H1 (cell line): ENCODE measurements at regions not wholly inside any gene's neighbourhood (a gene's known extent, or its start where the extent isn't known, plus 50 kb on each side); places are given as distances from the start of the nearest gene placed in this dataset.

Source experiments
- CTCF ChIA-PET: fragments of 300-600 bp; sonication (Branson Sonifier 250); formaldehyde crosslinking; loops from one replicate; lab custom pipeline; 2021; ENCODE audit not compliant: partially characterized antibody; lab: Charles Lee
- POLR2A ChIA-PET: fragments of 300-600 bp; sonication (Branson Sonifier 250); formaldehyde crosslinking; loops from one replicate; lab custom pipeline; 2021; ENCODE audit warnings: inconsistent platforms; ENCODE audit not compliant: partially characterized antibody; lab: Charles Lee
- DNase-seq, 2 experiments: peaks; one replicate each; pipeline versions ENCODE4 v3.0.0 to v3.0.0-alpha.2; 2010 to 2022; ENCODE audit warnings: low spot score in 2 of 2, low read depth in 1 of 2, mixed read lengths in 1 of 2
- FAIRE-seq: peaks from 2 replicates; lab custom pipeline; 2011; peaks lifted over from hg19 to GRCh38; lab: Jason Lieb, UNC
- H2AFZ ChIP-seq: 2 replicates; pipeline ENCODE4 v1.8.1; 2012; ENCODE audit warnings: low read length, inconsistent platforms
- H2AK5ac ChIP-seq: 2 replicates; pipeline ENCODE4 v1.6.1; 2013; ENCODE audit warnings: low read depth, low read length
- H2BK120ac ChIP-seq: replicated peaks from 2 replicates; pipeline ENCODE3; 2013; ENCODE audit warnings: low read depth, low read length, inconsistent platforms
- H2BK12ac ChIP-seq: 2 replicates; pipeline ENCODE4 v1.6.1; 2013; ENCODE audit warnings: low read depth, low read length
- H2BK15ac ChIP-seq: 2 replicates; pipeline ENCODE4 v1.6.1; 2013; ENCODE audit warnings: low read length
- H2BK20ac ChIP-seq: 2 replicates; pipeline ENCODE4 v1.6.1; 2013; ENCODE audit warnings: low read length
- H2BK5ac ChIP-seq: 2 replicates; pipeline ENCODE4 v1.6.1; 2013; ENCODE audit warnings: low read depth, low read length
- H3K14ac ChIP-seq: 2 replicates; pipeline ENCODE4 v1.6.1; 2013; ENCODE audit warnings: inconsistent platforms; ENCODE audit not compliant: insufficient read length
- H3K18ac ChIP-seq: 2 replicates; pipeline ENCODE4 v1.6.1; 2013; ENCODE audit warnings: low read length; ENCODE audit errors: extremely low read depth
- H3K23ac ChIP-seq: 2 replicates; pipeline ENCODE4 v1.6.1; 2013; ENCODE audit warnings: inconsistent platforms; ENCODE audit not compliant: insufficient read length
- H3K23me2 ChIP-seq: 2 replicates; pipeline ENCODE4 v1.6.1; 2013; ENCODE audit warnings: low read depth, low read length
- H3K27ac ChIP-seq: 2 replicates; pipeline ENCODE4 v1.6.1; 2011; ENCODE audit warnings: low read depth, low read length, inconsistent platforms
- H3K27me3 ChIP-seq, 4 experiments: replicated peaks in 1 of 4; 1 replicate in 1 of 4; 2 replicates in 3 of 4; pipeline versions ENCODE4 v1.6.1 to v1.8.1; 2011 to 2013; ENCODE audit warnings: low read length in 3 of 4, mild to moderate bottlenecking in 3 of 4, inconsistent platforms in 2 of 4, mixed read lengths in 2 of 4, moderate library complexity in 1 of 4; ENCODE audit not compliant: control insufficient read depth in 3 of 4, insufficient read depth in 3 of 4; ENCODE audit errors: extremely low read depth in 1 of 4
- H3K36me3 ChIP-seq, 4 experiments: 2 replicates each; pipeline versions ENCODE4 v1.6.1 to v1.8.1; 2011 to 2013; ENCODE audit warnings: mild to moderate bottlenecking in 4 of 4, low read length in 3 of 4, moderate library complexity in 2 of 4, control low read depth in 1 of 4, inconsistent platforms in 1 of 4; ENCODE audit not compliant: insufficient read depth in 4 of 4, control insufficient read depth in 2 of 4
- H3K4ac ChIP-seq: replicated peaks from 2 replicates; pipeline ENCODE3; 2013; ENCODE audit warnings: low read length, low read depth, mixed read lengths, inconsistent platforms; ENCODE audit not compliant: insufficient read length
- H3K4me1 ChIP-seq, 4 experiments: replicated peaks in 1 of 4; 1 replicate in 1 of 4; 2 replicates in 3 of 4; pipeline versions ENCODE4 v1.6.1 to v1.8.1; 2011 to 2013; ENCODE audit warnings: low read length in 3 of 4, inconsistent platforms in 2 of 4, mixed read lengths in 1 of 4; ENCODE audit not compliant: insufficient read depth in 4 of 4, control insufficient read depth in 3 of 4
- H3K4me2 ChIP-seq, 2 experiments: 2 replicates each; pipeline versions ENCODE4 v1.6.1 to v1.8.1; 2011 to 2013; ENCODE audit warnings: low read depth in 2 of 2, low read length in 2 of 2, control low read depth in 1 of 2, inconsistent platforms in 1 of 2, mild to moderate bottlenecking in 1 of 2; ENCODE audit not compliant: insufficient read depth in 1 of 2
- H3K4me3 ChIP-seq, 4 experiments: fragments of 200-600, 300-600 bp in 1 of 4; sonication (generic), shearing (Covaris generic), sonication (Bioruptor Twin) in 1 of 4; 2 replicates each; pipeline versions ENCODE4 v1.5.1 to v1.8.1; 2011 to 2016; ENCODE audit warnings: low read length in 4 of 4, low read depth in 3 of 4, control low read depth in 2 of 4, inconsistent platforms in 2 of 4, mild to moderate bottlenecking in 2 of 4, mixed read lengths in 1 of 4, moderate library complexity in 1 of 4; ENCODE audit not compliant: insufficient read depth in 2 of 4; ENCODE audit errors: extremely low read depth in 1 of 4
- H3K56ac ChIP-seq: replicated peaks from 2 replicates; pipeline ENCODE3; 2013; ENCODE audit warnings: low read depth, mild to moderate bottlenecking, mixed read lengths, low read length, inconsistent platforms; ENCODE audit not compliant: insufficient read length
- H3K79me1 ChIP-seq: 2 replicates; pipeline ENCODE4 v1.6.1; 2013; ENCODE audit warnings: low read depth, low read length, control low read depth
- H3K79me2 ChIP-seq, 2 experiments: 2 replicates each; pipeline versions ENCODE4 v1.6.1 to v1.8.1; 2012 to 2013; ENCODE audit warnings: low read length in 2 of 2, mild to moderate bottlenecking in 2 of 2, inconsistent platforms in 1 of 2; ENCODE audit not compliant: insufficient read depth in 2 of 2, control insufficient read depth in 1 of 2
- H3K9ac ChIP-seq, 4 experiments: replicated peaks in 1 of 4; 1 replicate in 1 of 4; 2 replicates in 3 of 4; pipeline versions ENCODE4 v1.6.1 to v1.8.1; 2011 to 2013; ENCODE audit warnings: low read depth in 3 of 4, low read length in 3 of 4, control low read depth in 2 of 4, mild to moderate bottlenecking in 2 of 4, moderate library complexity in 2 of 4, inconsistent platforms in 1 of 4; ENCODE audit errors: extremely low read depth in 1 of 4
- H3K9me3 ChIP-seq, 2 experiments: 2 replicates each; pipeline versions ENCODE4 v1.6.1 to v1.8.1; 2012 to 2013; ENCODE audit warnings: mild to moderate bottlenecking in 2 of 2, moderate library complexity in 2 of 2, control low read depth in 1 of 2, inconsistent platforms in 1 of 2, low read depth in 1 of 2, low read length in 1 of 2, mixed read lengths in 1 of 2; ENCODE audit not compliant: insufficient read depth in 2 of 2
- H4K20me1 ChIP-seq, 2 experiments: replicated peaks in 1 of 2; 2 replicates each; pipeline versions ENCODE3 to v1.8.1; 2011 to 2013; ENCODE audit warnings: inconsistent platforms in 2 of 2, low read length in 2 of 2, mild to moderate bottlenecking in 1 of 2; ENCODE audit not compliant: insufficient read depth in 2 of 2, control insufficient read depth in 1 of 2
- H4K5ac ChIP-seq: 2 replicates; pipeline ENCODE4 v1.6.1; 2013; ENCODE audit warnings: low read length, low read depth, mixed read lengths, inconsistent platforms; ENCODE audit not compliant: insufficient read length
- H4K8ac ChIP-seq: 2 replicates; pipeline ENCODE4 v1.8.0; 2013; ENCODE audit warnings: mild to moderate bottlenecking, moderate library complexity, low read length, inconsistent platforms; ENCODE audit not compliant: insufficient read depth; ENCODE audit errors: extremely low read depth
- H4K91ac ChIP-seq: replicated peaks from 2 replicates; pipeline ENCODE3; 2013; ENCODE audit warnings: low read length, mixed read lengths, inconsistent platforms; ENCODE audit not compliant: insufficient read length
- CBX5 ChIP-seq: fragments of 300-800, 300-1000 bp; sonication (generic); IDR thresholded peaks from 2 replicates; pipeline ENCODE4 v1.7.1; 2016; ENCODE audit warnings: antibody characterized with exemption, low read length, low read depth
- CREB1 ChIP-seq: IDR thresholded peaks from 2 replicates; pipeline ENCODE4 v1.6.1; 2012; ENCODE audit warnings: inconsistent platforms
- CTCF ChIP-seq, 3 experiments: IDR thresholded peaks; 1 replicate in 2 of 3; 2 replicates in 1 of 3; pipeline versions ENCODE4 v1.5.1 to v1.6.1; 2011; ENCODE audit warnings: low read length in 3 of 3, mild to moderate bottlenecking in 3 of 3, inconsistent platforms in 2 of 3, low read depth in 1 of 3, moderate library complexity in 1 of 3; ENCODE audit not compliant: insufficient read depth in 1 of 3; ENCODE audit errors: control extremely low read depth in 1 of 3
- E2F6 ChIP-seq: IDR thresholded peaks from 2 replicates; pipeline ENCODE4 v1.6.1; 2012; ENCODE audit warnings: inconsistent platforms
- HDAC6 ChIP-seq: IDR thresholded peaks from one replicate; pipeline ENCODE4 v1.7.1; 2012; ENCODE audit warnings: low read depth, mild to moderate bottlenecking, inconsistent platforms, low read length, moderate library complexity
- KDM1A ChIP-seq: fragments of 200-600, 300-600 bp; sonication (generic); IDR thresholded peaks from 2 replicates; pipeline ENCODE4 v1.7.1; 2016; ENCODE audit warnings: mild to moderate bottlenecking, low read length, borderline replicate concordance
- KDM4A ChIP-seq: IDR thresholded peaks from one replicate; pipeline ENCODE4 v1.7.1; 2012; ENCODE audit warnings: low read depth, mild to moderate bottlenecking, moderate library complexity, low read length, inconsistent platforms; ENCODE audit not compliant: severe bottlenecking
- POU5F1 ChIP-seq: IDR thresholded peaks from 2 replicates; pipeline ENCODE4 v1.6.1; 2011; ENCODE audit warnings: low read depth, mild to moderate bottlenecking, low read length, moderate library complexity
- YY1 ChIP-seq: IDR thresholded peaks from 2 replicates; pipeline ENCODE4 v1.6.1; 2011; ENCODE audit warnings: low read depth, mild to moderate bottlenecking, low read length
- WGBS, 2 experiments: shearing (Covaris generic) in 1 of 2; methylation state at CpG; one replicate each; pipeline versions ENCODE4 v1.1.6 to v1.1.7; 2013 to 2015; ENCODE audit warnings: low lambda C conversion rate in 2 of 2, mixed read lengths in 2 of 2, inconsistent platforms in 1 of 2, low coverage in 1 of 2, missing lambda C conversion rate in 1 of 2; ENCODE audit not compliant: insufficient replicate concordance in 2 of 2, insufficient coverage in 1 of 2, insufficient read length in 1 of 2; ENCODE audit errors: extremely low coverage in 1 of 2, missing lambda C conversion rate in 1 of 2; 5-methylcytosine and 5-hydroxymethylcytosine counted together

- POLR2A ChIA-PET, result no interaction called here
- DNase-seq (no peak), FAIRE-seq (no peak)
- no peaks in the 10 kb centered on the region for H3K27me3 ChIP-seq
- H3K4ac ChIP-seq, result no peak overlapping the region
- no peaks in the 10 kb centered on the region for H3K4me1 ChIP-seq
- CTCF ChIA-PET, result interaction anchor here (0.8 kb wide), 1 partner anchor 16 kb away, joined by 3 read pairs; no protein-coding TSS in a partner anchor
- H3K14ac ChIP-seq, result no peak overlapping the region
- H2BK20ac ChIP-seq, result no peak overlapping the region
- no peak overlapping the region for H4K8ac ChIP-seq
- no peak overlapping the region for H3K23ac ChIP-seq
- H3K9me3 ChIP-seq, result no peaks in the 10 kb centered on the region
- no peak overlapping the region for H2AK5ac ChIP-seq
- no peaks in the 10 kb centered on the region for H4K20me1 ChIP-seq
- H3K4me2 ChIP-seq, result no peak overlapping the region
- no peaks in the 10 kb centered on the region for H3K79me2 ChIP-seq
- no peak overlapping the region for H3K27ac ChIP-seq
- no peak overlapping the region for H3K56ac ChIP-seq
- H3K9ac ChIP-seq, result no peak overlapping the region
- no peak overlapping the region for H2BK15ac ChIP-seq
- no peaks in the 10 kb centered on the region for H3K79me1 ChIP-seq
- no peak overlapping the region for H4K91ac ChIP-seq
- TF ChIP-seq YY1, result no peak
- TF ChIP-seq KDM1A, result no peak
- TF ChIP-seq CBX5, result no peak
- TF ChIP-seq KDM4A, result no peak
- no peak for TF ChIP-seq POU5F1
- TF ChIP-seq E2F6, result no peak
- TF ChIP-seq CTCF (IDR thresholded peaks at IDR 0.05; ENCODE audit: control extremely low read depth in 1 of 3, insufficient read depth in 1 of 3, low read depth in 1 of 3, low read length in 3 of 3), result no peak
- no peak for TF ChIP-seq HDAC6
- no peak for TF ChIP-seq CREB1
- H2BK5ac ChIP-seq, result no peak overlapping the region
- H2AFZ ChIP-seq, result 0 out of 2 replicates have a peak overlapping the region, but pooled peaks have one; percentile 18
- no peak overlapping the region for H2BK12ac ChIP-seq
- no peaks in the 10 kb centered on the region for H3K23me2 ChIP-seq
- no peak overlapping the region for H2BK120ac ChIP-seq
- H3K18ac ChIP-seq, result no peak overlapping the region
- no peak overlapping the region for H3K4me3 ChIP-seq
- H3K36me3 ChIP-seq, result no peaks in the 10 kb centered on the region
- H4K5ac ChIP-seq, result no peak overlapping the region
- WGBS, 2 experiments, result 88% methylated on average over 3 of the region's 3 CpGs; no CpG with 5 or more reads in 1 of the 2 experiments
These were observed 91.1 kb upstream of the SMAD1 start for GRCh38 chr4:145390571-145390970.
